Fibroblast of the aortic adventitia (primary cell): ENCODE measurements at regions not wholly inside any gene's neighbourhood (a gene's known extent, or its start where the extent isn't known, plus 50 kb on each side); places are given as distances from the start of the nearest gene placed in this dataset.

Source experiments
- DNase-seq: peaks from one replicate; pipeline ENCODE4 v3.0.0-alpha.2; 2010; ENCODE audit warnings: low read depth
- H3K4me3 ChIP-seq: 2 replicates; pipeline ENCODE4 v1.5.1; 2011; ENCODE audit warnings: low read depth, mild to moderate bottlenecking, control low read depth, low read length, moderate library complexity
- TF ChIP-seq, protein P1 (sequence below): IDR thresholded peaks from 2 replicates; pipeline ENCODE4 v1.5.1; 2011; ENCODE audit warnings: mild to moderate bottlenecking, low read length, control low read depth, inconsistent platforms; ENCODE audit not compliant: insufficient read depth

DNA sequence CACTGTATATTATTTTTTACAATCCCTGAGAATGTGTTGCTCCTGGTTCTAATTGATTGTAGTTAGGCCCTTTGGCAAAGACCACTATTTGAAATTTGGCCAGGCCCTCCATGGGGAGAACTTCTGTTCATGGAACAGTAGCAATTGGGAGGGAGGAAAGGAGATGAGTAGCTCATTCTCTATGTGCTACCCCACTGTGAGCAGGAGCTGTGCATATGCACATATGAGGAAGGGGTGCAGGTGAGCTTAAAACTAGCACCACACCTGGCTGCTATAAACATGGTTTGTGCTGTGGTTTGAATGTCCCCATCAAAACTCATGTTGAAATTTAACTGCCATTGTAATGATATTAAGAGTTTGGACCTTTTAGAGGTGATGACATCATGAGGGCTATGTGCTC lies 1483.2 kb downstream of the PCDH7 start:
- no peak overlapping the region for H3K4me3 ChIP-seq
- TF ChIP-seq, protein P1, sequence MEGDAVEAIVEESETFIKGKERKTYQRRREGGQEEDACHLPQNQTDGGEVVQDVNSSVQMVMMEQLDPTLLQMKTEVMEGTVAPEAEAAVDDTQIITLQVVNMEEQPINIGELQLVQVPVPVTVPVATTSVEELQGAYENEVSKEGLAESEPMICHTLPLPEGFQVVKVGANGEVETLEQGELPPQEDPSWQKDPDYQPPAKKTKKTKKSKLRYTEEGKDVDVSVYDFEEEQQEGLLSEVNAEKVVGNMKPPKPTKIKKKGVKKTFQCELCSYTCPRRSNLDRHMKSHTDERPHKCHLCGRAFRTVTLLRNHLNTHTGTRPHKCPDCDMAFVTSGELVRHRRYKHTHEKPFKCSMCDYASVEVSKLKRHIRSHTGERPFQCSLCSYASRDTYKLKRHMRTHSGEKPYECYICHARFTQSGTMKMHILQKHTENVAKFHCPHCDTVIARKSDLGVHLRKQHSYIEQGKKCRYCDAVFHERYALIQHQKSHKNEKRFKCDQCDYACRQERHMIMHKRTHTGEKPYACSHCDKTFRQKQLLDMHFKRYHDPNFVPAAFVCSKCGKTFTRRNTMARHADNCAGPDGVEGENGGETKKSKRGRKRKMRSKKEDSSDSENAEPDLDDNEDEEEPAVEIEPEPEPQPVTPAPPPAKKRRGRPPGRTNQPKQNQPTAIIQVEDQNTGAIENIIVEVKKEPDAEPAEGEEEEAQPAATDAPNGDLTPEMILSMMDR: no peak
- no peak for DNase-seq

DNA sequence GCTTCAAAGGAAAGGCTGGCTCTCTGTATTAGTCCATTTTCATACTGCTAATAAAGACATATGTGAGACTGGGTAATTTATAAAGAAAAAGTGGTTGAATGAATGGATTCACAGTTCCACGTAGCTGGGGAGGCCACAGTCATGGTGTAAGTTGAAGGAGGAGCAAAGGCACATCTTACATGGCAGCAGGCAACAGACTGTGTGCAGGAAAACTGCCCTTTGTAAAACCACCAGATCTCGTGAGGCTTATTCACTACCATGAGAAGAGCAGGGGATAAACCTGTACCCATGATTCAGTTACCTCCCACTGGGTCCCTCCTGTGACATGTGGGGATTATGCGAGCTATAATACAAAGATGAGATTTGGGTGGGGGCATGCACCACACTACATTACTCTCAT lies 1486.6 kb downstream of the PCDH7 start:
- no peak overlapping the region for H3K4me3 ChIP-seq
- TF ChIP-seq, protein P1: no peak
- DNase-seq: no peak

DNA sequence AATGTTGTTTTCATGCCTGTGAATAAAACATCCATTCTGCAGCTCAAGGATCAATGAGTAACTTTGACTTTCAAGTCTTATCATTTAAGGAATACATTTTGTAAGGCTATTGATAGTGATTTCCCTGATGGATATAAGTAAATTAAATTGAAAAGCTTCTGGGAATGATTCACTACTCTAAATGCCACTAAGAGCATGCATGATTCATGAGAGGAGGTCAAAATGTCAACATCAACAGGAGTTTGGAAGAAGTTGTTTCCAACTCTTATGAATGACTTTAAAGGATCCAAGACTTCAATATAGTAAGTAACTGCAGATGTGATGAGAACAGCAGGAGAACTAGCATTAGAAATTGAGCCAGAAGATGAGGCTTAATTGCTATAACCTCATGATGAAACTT lies 1487.3 kb downstream of the PCDH7 start:
- H3K4me3 ChIP-seq: no peak overlapping the region
- peak; percentile 26 for DNase-seq
- TF ChIP-seq, protein P1: no peak

DNA sequence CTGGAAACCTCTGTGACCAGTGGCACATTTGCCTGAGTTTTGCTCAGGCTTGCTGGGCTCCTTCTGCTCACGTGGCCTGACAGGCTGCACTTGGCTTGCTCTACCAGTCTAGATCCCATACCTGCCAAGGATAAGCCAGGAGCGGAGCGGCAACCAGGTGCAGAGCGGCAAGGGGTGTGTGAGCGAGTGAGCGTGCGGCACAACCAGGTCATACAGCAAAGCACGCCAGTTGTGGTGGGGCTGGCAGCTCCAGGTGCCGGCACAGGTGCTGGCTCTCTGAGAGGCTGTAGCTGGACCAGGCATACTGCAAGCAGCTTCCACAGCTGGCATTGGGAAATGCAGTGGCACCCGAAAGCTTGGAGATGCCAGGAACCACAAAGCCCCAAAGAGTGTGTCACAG lies 1495.1 kb downstream of the PCDH7 start:
- TF ChIP-seq, protein P1: no peak
- no peak for DNase-seq
- no peak overlapping the region for H3K4me3 ChIP-seq

DNA sequence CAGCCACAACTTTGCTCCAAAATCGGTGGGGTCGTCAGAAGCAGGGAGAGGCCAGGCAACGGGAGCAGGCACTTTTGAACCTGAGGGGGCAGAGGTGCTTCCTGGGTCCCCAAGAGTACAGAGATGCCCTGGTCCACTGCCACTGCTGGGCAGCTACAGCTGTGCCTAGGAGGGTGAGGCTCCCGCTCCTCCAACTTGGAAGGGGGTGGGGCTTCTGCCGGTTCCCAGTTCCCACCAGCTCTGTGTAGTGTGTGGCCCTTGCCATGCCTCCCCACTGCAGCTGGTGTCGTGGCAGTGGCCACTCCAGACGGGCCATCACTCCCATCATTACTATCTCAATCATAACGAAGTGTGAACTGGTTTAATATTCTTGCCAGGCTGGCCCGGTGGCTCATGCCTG lies 1496.3 kb downstream of the PCDH7 start:
- H3K4me3 ChIP-seq: no peak overlapping the region
- TF ChIP-seq, protein P1: no peak
- no peak for DNase-seq

DNA sequence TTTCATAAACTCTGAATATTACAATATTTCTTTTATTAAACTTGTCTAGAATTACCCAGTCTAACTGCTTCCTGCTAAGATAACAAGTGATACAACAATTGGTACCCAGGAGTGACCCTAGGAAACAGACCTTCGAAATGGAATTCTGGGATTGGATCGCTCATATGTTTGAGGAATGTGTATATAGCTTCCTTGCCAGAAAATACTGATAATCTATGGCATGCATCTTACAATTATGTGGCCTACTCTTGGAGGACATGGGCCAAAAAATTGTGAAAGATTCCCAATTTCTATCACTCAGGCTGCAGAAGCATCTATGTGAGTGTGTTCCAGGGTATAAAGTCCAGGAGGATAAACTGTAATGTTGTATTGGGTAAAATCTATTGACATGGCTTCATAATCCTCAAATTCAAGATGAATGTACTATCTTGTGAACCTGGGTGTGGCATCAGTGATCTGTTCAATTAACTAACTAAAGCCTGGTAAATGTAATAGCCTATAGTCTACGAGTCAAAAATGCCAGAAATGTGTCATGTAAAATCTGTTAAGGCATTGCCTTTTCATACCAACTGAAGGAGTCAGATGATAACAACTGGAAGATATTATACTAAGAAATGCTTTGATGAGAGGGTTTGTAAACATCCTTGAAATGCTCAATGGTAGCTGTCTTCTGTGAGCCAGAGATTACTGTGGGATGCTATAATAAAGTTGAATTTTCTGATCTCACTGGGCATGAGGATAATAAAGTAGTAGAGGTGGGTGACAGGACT lies 1499.3 kb downstream of the PCDH7 start:
- no peak overlapping the region for H3K4me3 ChIP-seq
- DNase-seq: peak; percentile 96
- TF ChIP-seq, protein P1: no peak

DNA sequence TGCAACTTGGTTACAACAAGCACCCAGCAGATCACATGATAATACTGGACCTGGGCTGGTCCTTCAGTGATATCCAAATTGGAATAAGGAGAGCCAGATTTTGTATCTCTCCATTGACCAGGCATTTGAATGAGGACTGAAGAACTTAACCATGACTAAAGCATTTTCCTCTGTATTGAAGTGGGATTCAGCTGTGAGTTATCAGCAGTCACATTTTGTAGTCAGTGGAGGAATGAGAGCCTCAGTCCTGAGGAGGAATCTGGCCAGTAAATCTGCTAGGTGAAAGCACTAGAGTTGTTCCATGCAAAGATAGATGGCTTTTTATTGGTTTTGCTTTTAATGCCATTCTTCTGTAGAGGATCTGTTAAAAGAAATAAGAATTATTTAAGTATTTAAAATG lies 1506.0 kb downstream of the PCDH7 start:
- peak; percentile 71 for DNase-seq
- H3K4me3 ChIP-seq: no peak overlapping the region
- TF ChIP-seq, protein P1: no peak
